ENCODE measurements at regions not wholly inside any gene's neighbourhood (a gene's known extent, or its start where the extent isn't known, plus 50 kb on each side); places are given as distances from the start of the nearest gene placed in this dataset.

DNA sequence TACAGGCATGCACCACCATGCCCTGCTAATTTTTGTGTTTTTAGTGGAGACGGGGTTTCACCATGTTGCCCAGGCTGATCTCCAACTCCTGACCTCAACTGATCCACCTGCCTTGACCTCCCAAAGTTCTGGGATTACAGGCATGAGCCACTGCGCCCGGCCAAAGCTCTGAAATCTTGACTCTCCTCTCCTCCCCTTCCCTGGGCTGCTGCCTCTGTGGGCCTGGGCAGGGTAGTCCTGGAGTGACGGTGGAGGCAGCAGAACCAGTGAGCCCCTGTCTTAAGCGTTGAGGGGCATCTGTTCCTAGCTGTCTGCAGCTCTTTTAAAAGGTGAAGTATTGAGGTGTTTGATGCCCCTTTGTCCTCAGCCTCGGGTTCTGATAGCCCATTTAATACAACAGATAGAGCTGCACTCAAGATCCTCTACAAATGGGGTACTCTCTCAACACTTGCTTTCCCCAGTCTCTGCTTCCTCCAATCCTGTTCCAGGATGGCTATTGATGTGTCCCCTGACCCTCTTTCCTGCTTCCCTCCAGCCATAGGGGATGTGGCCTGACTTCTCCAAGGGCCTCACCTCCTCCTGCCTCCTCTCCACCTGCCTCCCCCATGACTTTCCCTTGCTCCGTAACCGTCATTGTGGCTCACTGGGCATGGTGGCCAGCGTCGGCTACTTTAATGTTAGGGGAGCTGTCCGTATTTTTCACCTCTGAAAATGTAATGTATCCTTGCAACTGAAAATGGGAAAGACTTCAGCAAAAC, 442.5 kb downstream of the GLRX3 start:
- H3K9me3 ChIP-seq (ENCODE audit: control insufficient read depth in 4 of 4, insufficient read depth in 3 of 4, low read length in 3 of 4), result peaks cover 0 to 6% (median 0%) of the 10 kb centered on the region in 4 donors
- H3K27ac ChIP-seq (ENCODE audit: low read depth in 1 of 2, low read length in 1 of 2), result no peak overlapping the region
- no peaks in the 10 kb centered on the region for H3K36me3 ChIP-seq (ENCODE audit: control insufficient read depth in 4 of 4, insufficient read depth in 4 of 4, low read length in 4 of 4)
- no peaks in the 10 kb centered on the region for H3K4me1 ChIP-seq (ENCODE audit: control insufficient read depth in 5 of 5, insufficient read depth in 5 of 5, low read length in 5 of 5)
- no peak overlapping the region for H3K4me3 ChIP-seq
- 87 to 94% methylated on average over 11 of the region's 11 CpGs for WGBS, 2 donors
- ATAC-seq (ENCODE audit: insufficient read depth, low FRiP score), result no peak
- peaks cover 0 to 3% (median 0%) of the 10 kb centered on the region in 3 donors for H3K27me3 ChIP-seq (ENCODE audit: control insufficient read depth in 3 of 3, insufficient read depth in 3 of 3, low read length in 2 of 3)
- no peak overlapping the region for H3K9ac ChIP-seq (ENCODE audit: insufficient read depth in 1 of 2, low read length in 2 of 2)
- TF ChIP-seq, protein P1, sequence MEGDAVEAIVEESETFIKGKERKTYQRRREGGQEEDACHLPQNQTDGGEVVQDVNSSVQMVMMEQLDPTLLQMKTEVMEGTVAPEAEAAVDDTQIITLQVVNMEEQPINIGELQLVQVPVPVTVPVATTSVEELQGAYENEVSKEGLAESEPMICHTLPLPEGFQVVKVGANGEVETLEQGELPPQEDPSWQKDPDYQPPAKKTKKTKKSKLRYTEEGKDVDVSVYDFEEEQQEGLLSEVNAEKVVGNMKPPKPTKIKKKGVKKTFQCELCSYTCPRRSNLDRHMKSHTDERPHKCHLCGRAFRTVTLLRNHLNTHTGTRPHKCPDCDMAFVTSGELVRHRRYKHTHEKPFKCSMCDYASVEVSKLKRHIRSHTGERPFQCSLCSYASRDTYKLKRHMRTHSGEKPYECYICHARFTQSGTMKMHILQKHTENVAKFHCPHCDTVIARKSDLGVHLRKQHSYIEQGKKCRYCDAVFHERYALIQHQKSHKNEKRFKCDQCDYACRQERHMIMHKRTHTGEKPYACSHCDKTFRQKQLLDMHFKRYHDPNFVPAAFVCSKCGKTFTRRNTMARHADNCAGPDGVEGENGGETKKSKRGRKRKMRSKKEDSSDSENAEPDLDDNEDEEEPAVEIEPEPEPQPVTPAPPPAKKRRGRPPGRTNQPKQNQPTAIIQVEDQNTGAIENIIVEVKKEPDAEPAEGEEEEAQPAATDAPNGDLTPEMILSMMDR (IDR thresholded peaks at IDR 0.05; ENCODE audit: control extremely low read depth, extremely low read depth), result no peak
- DNase-seq, result no peak

DNA sequence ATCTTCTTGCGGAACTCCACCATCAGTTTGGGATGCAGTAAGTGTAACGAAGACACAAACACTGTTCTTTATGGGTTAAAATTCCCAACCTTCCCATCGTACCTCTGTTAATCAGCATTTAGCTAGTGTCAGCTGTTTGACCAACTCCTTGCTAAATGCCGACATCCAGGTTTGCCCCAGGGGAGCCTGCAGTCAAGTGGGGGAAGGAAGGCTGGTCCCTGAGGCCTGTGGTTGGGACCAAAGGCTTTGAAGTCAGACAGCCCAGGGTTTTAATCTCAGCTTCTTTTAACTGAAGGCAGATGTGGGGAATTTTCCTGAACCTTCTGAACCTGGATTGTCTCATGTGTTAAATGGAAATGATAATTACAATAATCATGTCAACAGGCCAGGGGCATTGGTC, 443.7 kb downstream of the GLRX3 start:
- Histone ChIP-seq H3K27ac (ENCODE audit: low read depth in 1 of 2, low read length in 1 of 2) (no peak overlapping the region), H3K4me1 (ENCODE audit: control insufficient read depth in 5 of 5, insufficient read depth in 5 of 5, low read length in 5 of 5) (no peaks in the 10 kb centered on the region), H3K9ac (ENCODE audit: insufficient read depth in 1 of 2, low read length in 2 of 2) (no peak overlapping the region), H3K27me3 (ENCODE audit: control insufficient read depth in 3 of 3, insufficient read depth in 3 of 3, low read length in 2 of 3) (peaks cover 0 to 3% (median 0%) of the 10 kb centered on the region in 3 donors), H3K36me3 (ENCODE audit: control insufficient read depth in 4 of 4, insufficient read depth in 4 of 4, low read length in 4 of 4) (no peaks in the 10 kb centered on the region), H3K9me3 (ENCODE audit: control insufficient read depth in 4 of 4, insufficient read depth in 3 of 4, low read length in 3 of 4) (peaks cover 0 to 6% (median 0%) of the 10 kb centered on the region in 4 donors), H3K4me3 (no peak overlapping the region)
- no peak for ATAC-seq (ENCODE audit: insufficient read depth, low FRiP score)
- TF ChIP-seq, protein P1 (IDR thresholded peaks at IDR 0.05; ENCODE audit: control extremely low read depth, extremely low read depth), result no peak
- no peak for DNase-seq
- WGBS, 2 donors, result 63 to 68% methylated on average over 4 of the region's 4 CpGs

DNA sequence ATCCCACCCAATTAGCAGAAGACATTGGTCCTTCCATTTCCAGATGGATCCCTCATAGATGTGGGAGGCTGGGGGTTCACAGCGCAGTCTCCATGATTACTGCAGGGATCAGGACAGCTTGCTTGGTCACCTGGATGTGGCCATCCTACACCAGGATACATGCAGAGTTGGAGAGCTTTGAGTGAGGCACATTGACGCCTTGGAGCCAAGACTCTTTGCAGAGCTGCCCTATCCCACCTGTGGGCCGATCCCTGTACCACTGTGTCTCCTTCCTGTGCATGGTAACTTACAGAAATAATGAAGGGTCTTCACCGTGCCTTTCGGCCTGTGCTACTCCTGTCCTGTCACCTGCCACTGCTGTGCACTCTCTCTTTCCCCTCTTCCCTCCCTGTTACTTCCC, 444.8 kb downstream of the GLRX3 start:
- no peaks in the 10 kb centered on the region for H3K36me3 ChIP-seq (ENCODE audit: control insufficient read depth in 4 of 4, insufficient read depth in 4 of 4, low read length in 4 of 4)
- H3K9ac ChIP-seq (ENCODE audit: insufficient read depth in 1 of 2, low read length in 2 of 2), result no peak overlapping the region
- 89 to 96% methylated on average over 5 of the region's 5 CpGs for WGBS, 2 donors
- no peak overlapping the region for H3K27ac ChIP-seq (ENCODE audit: low read depth in 1 of 2, low read length in 1 of 2)
- TF ChIP-seq, protein P1 (IDR thresholded peaks at IDR 0.05; ENCODE audit: control extremely low read depth, extremely low read depth), result no peak
- no peaks in the 10 kb centered on the region for H3K4me1 ChIP-seq (ENCODE audit: control insufficient read depth in 5 of 5, insufficient read depth in 5 of 5, low read length in 5 of 5)
- H3K4me3 ChIP-seq, result no peak overlapping the region
- peaks cover 0 to 3% (median 0%) of the 10 kb centered on the region in 3 donors for H3K27me3 ChIP-seq (ENCODE audit: control insufficient read depth in 3 of 3, insufficient read depth in 3 of 3, low read length in 2 of 3)
- peaks cover 0 to 4% (median 0%) of the 10 kb centered on the region in 4 donors for H3K9me3 ChIP-seq (ENCODE audit: control insufficient read depth in 4 of 4, insufficient read depth in 3 of 4, low read length in 3 of 4)
- ATAC-seq (ENCODE audit: insufficient read depth, low FRiP score), result no peak
- DNase-seq, result no peak
